ENCODE measurements at regions not wholly inside any gene's neighbourhood (a gene's known extent, or its start where the extent isn't known, plus 50 kb on each side); places are given as distances from the start of the nearest gene placed in this dataset.
"Not testable (repeated sequence)": the region's sequence is repeated elsewhere in the genome, so short reads cannot be mapped to it uniquely, and the experiment has no call there.

DNA sequence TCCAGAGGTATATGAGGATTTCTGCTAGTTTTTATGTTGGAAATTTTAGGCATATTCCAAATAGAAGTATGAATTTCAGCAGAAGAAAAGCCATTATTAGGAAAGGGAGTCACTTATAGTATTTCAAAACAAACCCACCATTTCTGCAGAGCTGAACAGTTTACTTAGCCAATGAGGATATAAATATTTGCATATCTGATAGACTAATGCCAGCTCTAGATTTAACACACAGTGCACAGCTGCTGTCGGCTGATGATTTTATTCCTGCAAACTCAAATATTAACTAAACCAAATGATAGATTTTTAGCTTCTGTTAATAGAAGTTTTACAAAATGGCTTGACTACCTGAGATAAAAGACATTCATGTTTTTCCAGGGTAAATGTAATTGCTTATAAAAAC, 375.8 kb upstream of the FANCL start:
- DNase-seq = no peak

DNA sequence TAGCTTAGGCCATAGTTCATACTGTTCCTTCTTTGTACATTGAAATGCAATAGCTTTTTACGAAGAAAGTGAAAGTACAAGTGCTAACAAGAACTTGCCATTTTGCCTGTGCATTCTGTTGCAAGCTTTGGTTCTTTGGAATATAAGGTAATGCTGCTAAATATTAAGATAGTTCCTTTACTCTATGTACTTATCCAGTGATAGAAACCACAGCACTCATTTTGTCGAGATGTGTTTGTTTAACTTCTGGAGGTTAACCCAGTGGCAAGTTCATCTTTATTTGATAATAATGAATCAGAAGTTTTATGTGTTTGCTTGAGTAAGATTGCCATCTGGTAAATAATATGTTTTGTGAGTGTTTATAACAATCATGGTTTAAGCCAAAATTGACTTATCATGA, 373.1 kb upstream of the FANCL start:
- DNase-seq = no peak

DNA sequence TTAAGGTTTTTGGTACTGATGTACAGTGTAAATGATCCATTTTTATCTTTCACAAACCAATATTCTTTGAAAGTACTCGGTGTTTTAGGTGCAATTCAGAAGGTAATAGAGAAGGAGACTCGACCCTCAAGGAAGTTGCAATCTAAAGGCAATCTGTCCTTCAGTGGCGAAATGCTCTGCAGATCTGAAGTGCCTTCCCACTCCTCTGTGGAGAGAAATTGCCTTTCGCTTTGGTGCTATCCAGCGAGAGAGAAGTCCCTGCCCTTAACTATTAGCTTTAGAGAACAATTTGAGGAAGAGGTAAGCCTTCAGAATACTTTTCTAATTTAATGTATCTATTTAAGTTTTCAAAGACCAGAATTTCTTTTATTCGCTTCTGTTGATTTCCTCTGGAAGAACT, 371.8 kb upstream of the FANCL start:
- no peak for DNase-seq

DNA sequence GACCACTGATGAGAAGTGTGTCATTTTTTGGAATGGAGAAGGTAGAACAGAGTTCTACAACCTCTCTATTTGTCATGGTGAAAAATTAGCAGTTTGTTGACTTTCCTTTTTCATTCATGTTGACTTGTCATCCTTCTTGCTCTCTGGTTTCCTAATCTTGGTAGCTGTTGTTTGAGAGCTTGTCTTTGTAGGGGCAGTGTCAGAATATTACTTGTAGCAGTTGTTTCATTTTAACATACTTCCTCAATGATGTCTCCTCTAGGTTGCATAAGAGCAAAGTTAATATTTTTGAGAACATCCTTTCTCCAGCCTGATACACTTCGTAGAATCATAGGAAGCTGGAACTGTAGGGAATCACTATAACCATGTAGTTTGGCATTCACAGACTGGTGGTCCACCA, 368.2 kb upstream of the FANCL start:
- no peak for DNase-seq

DNA sequence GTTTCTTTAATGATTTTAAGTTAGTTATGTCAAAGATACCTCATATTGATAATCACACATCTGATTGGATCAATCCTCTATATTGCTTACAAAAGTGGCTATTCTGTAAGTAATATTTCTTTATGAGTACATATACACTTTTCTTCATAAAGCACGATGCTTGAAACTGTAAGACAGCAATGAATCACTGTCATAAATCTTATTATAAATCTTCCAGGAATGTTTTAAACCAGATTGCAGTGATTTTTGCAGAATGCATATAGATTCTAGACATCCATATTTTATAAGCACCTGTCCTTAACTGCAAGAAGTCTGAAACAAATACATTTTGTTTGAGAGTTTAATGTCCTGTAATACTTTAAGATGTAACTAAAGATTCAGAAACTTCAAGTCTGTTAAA, 367.0 kb upstream of the FANCL start:
- no peak for DNase-seq

DNA sequence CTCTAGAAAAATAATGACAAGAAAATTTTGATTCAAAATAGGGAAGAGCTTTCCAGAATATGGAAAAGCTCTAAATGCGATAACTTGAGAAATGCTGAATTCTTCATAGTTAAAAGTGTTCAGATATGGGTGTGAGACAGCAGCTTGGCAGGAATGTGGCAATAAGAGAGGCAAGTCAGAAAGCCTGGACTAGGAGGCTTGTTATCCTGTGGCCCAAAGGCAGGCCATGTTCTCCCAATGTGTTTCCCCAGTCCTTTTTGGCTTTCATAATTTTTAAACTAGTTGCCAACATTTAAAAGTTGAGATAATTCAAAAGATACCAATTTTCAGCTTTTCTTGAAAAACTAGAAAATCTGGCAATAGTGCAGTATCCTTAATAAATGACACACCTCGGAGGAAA, 366.3 kb upstream of the FANCL start:
- no peak for DNase-seq

DNA sequence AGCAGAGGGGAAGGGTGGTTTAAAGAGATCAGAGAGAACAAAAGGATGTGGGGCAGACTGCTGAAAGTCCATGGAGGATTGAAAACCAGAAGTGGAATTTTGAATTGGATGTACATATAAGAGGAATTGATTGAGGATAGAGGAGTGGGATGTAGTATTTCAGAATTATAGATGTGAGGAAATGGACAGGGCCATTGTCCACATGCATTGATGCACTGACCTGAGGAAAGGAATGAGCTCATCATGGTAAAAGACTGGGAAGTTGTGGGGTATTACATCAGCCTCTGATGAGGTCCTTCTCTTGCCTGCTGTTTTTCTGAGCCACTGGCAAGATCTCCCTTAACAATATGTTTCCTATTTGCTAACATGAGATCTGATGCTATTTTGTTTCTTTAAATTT, 365.7 kb upstream of the FANCL start:
- no peak for DNase-seq

DNA sequence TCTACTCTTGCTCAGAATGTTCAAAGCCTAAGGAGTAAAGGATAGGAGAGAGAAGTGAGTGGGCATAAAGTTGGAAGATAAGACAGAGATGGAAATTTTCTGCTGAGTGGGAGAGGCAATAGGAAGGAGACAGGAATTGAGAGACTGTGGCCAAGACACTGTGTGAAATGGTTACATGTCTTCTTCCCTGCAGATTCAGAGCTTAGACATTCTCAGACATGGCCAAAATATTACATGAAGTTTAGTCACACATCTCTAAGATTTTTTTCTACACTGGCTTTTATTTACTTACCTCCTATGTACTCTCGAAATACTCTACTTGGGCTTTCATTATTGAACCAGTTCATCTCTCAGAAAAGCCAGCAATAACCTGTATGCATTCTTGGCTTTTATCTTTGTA, 363.0 kb upstream of the FANCL start:
- no peak for DNase-seq

DNA sequence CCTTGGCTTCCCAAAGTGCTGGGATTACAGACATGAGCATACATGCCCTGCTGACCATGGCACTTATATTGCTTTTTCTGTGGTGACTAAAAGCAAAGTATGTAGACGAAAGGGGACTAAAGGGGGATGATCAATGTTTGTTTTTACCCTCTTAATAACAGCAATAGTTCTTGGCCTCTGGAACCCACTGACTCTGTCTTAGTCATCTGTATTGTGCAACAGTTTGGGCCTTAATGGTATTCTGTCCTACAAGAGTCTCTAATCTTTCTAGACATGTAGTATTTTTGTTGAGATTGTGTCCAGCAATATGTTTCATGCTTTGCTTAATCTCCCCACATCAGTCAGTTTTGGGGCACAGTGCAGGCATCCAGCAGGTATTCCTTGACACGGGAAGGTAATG, 359.9 kb upstream of the FANCL start:
- no peak for DNase-seq

DNA sequence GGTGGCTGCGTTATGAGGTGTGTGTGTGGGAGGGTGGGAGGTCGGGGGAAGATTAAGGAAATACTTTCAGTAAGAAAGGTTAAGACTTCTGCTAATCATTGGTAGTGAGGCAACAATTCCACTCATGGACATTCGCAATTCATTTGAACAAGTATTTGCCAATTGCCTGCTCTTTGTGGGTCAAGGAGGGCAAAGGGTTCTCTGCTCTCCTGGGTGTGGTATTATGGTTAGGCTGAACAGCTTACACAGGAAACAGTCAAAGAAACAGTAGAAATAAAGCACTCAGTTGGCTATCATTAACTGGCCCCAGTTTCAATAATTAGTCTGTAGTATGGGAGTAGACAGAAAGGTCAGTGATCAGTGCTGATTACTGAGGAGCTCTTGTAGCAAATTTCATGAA, 357.0 kb upstream of the FANCL start:
- DNase-seq = no peak

DNA sequence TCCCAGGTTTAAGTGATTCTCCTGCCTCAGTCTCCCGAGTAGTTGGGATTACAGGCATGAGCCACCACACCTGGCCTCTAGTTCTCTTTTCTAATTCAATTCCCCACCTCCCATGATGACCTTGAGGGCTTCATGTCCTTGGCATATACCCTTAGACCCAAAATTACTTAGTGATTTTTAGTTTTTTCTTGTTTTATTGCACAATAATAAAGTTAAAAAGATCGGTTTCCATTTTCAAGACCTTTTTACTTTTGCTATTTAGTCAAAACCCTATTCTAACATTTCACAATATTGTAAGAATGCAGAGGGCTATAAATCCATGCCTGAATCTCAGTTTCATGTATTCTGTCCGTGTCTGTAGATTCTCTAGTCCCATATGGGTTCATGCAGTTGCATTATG, 354.6 kb upstream of the FANCL start:
- no peak for DNase-seq

DNA sequence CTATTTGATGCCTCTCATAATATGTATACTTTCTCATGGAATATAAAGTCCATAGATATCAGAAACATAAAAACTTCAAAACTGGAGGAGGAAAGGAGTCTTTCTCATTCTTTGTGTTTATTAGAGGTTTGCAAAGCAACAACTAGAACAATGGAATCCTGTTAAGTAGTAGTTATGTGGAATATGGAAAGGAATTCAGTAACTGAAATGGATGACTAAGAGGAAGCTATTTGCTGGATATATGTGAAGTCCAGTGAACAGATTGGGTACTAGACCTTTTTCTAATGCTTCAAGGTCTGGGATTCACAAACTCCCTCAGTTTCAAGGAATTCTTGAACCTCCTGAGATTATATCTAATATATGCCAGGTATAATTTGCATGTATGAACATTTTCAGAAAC, 353.6 kb upstream of the FANCL start:
- DNase-seq = no peak

DNA sequence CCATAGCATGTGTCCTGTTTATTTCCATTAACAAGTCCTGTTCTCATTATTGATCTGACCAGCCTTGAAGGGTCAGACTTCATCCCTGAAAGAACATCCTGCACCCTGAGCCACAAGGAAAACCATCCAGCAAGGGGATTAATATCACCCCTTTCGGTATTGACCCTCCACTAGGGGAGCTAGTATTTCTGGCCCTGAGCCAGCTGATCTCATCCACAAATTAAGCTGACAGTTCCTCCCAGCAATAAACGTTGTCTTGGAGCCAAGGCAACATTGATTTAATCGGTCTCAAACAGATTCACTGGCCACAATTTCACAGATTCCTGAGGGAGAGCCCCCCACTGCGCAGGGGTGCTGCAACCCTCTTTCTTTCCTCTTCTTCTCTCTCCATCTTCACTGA, 353.1 kb upstream of the FANCL start:
- no peak for DNase-seq

DNA sequence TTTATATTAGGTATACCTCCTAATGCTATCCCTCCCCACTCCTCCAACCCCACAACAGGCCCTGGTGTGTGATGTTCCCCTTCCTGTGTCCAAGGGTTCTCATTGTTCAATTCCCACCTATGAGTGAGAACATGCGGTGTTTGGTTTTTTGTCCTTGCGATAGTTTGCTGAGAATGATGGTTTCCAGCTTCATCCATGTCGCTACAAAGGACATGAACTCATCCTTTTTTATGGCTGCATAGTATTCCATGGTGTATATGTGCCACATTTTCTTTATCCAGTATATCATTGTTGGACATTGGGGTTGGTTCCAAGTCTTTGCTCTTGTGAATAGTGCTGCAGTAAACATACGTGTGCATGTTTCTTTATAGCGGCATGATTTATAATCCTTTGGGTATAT, 345.1 kb upstream of the FANCL start:
- DNase-seq = not testable (repeated sequence)

DNA sequence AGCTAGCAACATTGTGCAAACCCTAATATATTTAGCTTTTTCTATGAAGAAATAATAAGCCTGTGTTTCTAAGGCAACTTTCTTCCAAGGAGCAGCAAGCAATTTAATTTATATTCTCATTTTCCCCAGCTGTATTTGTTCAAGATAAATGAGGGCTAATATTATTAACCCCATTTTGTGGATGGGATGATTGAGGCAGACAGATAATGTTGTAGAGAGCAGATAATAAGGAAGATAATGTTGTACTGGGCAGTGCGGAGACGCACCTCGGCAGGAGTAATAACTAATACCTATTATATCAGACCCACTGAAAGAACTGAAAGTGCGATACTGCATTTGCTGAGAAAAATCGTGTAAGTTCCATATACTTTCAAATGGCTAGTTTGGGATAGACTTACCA, 344.1 kb upstream of the FANCL start:
- no peak for DNase-seq

DNA sequence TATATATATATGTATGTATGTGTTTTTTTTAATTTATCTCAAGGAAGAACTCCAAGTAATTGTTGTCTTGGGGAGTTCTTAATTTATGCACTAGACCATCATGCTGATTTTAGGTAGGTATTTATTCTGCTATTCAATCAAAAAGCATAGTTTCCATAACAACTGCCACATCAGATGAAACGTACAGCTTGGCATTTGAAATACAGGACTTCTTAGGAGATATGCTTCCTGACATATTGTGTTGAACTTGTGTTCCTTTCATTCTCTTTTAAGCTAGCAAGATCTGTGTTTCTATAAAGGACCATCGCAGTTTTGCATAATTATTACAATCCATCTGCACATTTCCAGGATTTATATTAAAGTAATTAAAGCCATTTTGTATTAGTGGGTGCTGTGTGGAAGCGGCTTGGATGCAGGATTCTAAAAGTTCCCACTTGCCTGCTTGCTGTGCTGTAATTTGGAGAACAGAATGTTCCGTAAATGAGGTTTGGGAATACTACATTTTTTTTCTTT, 343.5 kb upstream of the FANCL start:
- DNase-seq = no peak

DNA sequence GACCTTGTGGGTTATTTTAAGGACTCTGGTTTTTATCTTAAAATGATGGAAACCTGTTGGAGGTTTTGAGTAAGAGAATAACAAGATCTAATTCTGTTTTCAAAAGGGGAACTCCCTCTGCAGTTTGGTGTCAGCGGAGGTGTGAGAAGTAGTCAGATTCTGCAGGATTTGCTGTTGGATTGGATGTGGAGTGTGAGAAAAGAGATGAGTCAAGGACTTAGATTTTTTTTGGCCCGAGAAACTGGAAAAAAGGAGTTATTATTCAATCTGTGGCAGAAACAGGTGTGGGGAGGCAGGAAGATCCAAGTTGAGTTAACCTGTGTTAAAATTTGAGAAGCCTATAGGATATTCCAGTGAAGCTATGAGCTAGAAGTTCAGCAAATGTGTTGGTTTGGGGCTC, 337.2 kb upstream of the FANCL start:
- DNase-seq = no peak

DNA sequence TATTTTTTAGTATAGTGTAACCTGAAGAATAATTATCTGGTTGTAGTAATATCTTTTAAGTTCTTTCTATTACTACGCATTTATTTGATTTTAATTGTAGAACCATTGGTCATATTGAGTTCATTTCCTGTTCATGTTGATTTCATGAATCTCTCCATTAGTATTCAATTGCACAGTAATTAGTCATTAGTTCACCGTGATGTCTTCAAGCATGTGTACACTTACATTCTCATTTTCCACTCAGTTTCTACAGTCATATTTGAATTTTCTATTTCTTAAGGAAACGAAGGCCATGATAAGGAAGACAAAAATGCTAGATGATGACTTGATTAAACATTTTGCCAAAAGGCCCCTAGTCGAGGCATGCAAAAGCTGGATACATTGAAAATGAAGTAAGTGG, 333.7 kb upstream of the FANCL start:
- no peak for DNase-seq

DNA sequence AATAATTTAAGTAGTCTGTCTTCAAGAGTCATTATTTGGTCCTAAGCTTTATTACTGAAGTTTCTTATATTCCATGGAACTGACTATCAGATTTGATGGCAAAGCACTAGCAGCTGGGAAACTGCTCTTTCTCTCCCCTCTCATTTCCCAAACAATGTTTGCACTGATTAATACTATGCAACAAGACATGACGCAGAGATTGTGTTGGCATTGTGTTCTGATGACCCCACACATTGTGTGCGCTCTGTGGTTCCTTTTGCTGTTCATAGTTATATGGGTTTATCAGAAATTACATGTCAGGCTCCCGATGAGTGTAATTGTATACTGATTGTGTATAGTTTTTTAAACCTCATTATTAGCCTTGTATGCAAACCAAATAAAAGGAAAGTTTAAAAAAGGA, 331.6 kb upstream of the FANCL start:
- no peak for DNase-seq

DNA sequence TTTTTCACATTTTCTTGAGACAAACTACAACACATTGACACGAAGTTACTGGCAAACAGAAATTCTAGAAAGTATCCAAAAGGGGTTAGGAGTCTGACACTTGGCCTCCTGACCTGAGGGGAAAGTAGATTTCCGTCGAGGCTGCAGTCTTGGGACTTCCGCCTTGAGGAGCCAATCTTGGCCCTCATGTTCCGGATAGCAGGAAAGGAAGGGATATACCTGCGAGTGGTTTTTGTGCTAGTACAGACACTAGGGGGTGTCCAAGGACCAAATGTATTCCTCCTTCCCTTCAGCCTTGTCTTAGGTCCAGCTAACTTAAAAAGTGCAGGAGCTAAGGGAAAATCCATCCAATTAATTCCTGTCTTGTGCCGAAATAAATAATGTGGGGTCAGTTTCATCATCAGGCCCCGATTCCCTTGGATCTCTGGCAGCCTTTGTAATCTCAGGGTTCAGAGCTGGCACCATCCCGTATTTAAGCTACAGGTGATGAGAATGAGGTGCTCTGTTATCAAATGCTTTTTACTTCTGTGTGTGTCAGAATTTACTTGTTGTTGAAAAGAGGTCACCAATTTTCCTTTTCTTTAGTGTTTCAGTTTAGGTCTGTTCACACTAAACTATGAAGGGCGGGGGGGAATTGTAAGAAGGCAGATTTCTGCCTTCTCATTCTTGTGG, 330.2 kb upstream of the FANCL start:
- peak; percentile 43 for DNase-seq

DNA sequence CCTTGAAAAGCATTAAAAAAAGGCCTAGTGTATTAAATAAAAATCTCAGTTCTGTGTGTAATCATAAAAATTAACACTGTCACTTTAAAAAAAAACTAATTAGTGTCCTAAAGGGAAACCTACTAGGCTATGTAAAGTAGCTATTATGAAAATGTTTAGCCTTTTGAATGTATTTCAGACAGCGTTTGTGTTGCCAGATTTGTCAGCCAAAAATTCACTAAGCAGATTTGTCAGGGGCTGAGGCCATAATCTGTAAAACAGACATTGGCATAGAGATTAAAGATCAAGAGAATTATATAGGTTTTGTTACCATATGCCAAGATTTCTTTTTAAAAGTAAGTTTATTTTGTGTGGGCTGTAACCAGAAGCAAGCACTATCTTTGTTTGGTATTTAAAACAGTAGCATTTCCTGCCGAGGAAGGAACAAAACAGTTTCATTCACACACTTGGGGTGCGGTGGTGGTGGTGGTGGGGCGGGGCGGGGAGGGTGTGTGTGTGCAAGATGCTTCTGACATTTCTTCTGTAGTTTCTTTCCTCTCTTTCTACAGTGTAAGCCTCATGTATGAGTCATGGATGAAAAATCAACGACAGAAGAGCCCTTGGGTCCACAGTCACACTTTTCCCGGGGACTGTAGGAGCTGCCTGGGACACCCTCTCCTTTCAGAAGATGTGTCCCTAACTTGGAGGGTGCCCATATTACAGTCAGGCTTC, 328.5 kb upstream of the FANCL start:
- DNase-seq = no peak

DNA sequence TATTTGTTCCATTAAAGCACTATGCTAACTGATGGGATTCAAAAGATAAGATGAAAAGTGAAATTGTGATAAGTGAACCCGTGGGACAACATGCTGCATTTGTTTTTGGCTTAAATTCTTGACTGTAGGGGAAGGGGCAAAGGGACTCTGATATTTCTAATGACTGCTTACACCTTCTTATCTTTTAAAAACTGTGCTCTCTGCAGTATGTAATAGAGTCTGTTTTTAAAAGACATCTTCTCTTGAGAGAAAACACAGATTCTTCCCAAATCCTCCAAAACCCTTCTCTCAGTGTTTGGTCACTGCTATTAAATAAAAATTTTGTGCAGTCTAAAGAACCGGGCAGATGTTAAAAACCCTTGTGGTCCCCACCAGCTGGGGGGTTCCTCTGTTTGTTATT, 327.8 kb upstream of the FANCL start:
- no peak for DNase-seq

DNA sequence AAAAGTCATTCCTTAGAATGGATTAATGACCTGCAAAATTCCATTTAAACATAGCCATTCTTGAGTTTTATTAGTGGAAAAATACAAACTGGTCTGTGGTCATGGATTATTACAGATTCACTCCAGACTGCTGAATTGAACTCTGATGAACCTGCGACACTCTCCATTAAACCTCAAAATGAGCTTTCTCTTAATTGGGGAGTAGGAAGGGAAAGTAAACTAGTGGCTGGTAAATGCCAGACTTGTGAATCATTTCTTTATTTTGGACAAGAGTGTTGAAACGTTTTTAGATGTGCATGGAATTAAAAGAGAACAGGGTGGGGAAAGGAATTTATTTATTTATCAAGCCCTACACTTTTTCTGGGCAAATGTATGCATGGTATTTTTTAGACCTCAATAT, 321.2 kb upstream of the FANCL start:
- no peak for DNase-seq

DNA sequence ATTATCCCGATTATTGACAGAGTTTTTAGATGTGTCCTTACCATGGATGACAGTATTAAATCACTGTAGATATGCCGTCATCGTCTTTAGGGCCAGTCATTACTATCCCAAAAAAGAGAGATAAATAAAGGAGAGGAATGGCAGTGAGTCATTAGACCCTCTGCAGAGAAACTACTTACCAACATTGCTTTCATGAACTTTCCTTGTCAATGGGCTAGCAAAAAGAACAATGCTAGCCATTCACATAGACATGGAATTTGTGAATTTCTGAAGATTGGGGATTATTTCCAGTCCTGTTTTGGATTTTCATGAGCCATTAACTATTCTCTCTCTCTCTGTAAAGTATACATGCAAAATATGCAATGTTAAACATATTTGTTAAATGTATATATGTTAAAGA, 319.4 kb upstream of the FANCL start:
- DNase-seq = no peak

DNA sequence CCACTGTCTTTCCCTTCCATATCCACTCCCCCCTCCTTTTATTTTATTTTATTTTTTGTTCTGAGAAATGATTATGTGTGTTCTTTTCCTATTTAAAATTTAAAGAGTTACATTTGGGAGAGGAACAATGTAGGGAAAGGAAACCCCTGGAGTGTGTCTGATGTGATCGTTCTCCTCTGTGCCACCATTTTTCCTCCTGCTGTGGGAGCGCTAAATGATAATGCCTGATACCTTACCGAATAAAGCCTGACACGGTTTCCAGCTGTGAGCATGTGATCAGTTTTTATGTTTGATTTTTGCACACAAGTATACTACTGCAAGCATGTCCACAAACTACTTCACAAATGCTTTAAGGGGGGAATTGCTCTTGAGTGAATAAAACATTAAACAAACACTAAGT, 317.8 kb upstream of the FANCL start:
- no peak for DNase-seq
